HepG2 (cell line): ENCODE measurements at regions not wholly inside any gene's neighbourhood (a gene's known extent, or its start where the extent isn't known, plus 50 kb on each side); places are given as distances from the start of the nearest gene placed in this dataset.

ENCODE experiments used
- ATAC-seq: fragments of 200-7000 bp; cut with Tn5 transposase; 3 replicates; pipeline ENCODE4 v1.9.1; 2020; ENCODE audit warnings: mild to moderate bottlenecking, moderate library complexity
- BruUV-seq: library from RNA; stranded (reverse); fragments of 400-500 nt; replicated peaks from 2 replicates; lab custom pipeline; 2021; lab: Mats Ljungman, UMichigan
- CTCF ChIA-PET: fragments of 300-600 bp; formaldehyde crosslinking; extraction: SDS; loops from one replicate; lab custom pipeline; 2021; ENCODE audit warnings: low total read pairs, inconsistent platforms, low intra/inter-chr PET ratio; lab: Yijun Ruan, JAX
- POLR2A ChIA-PET: fragments of 350-600 bp; sonication (Branson Sonifier 250); formaldehyde crosslinking; loops from one replicate; lab custom pipeline; 2020; ENCODE audit warnings: antibody characterized with exemption, inconsistent platforms; lab: Yijun Ruan, JAX
- DNase-seq: peaks from one replicate; pipeline ENCODE4 v3.0.0-alpha.2; 2015; ENCODE audit warnings: low spot score
- FAIRE-seq: peaks from 3 replicates; lab custom pipeline; 2011; peaks lifted over from hg19 to GRCh38; lab: Jason Lieb, UNC
- H2AFZ ChIP-seq: one replicate; pipeline ENCODE4 v1.6.1; 2011; ENCODE audit warnings: low read length, inconsistent platforms
- H3K27ac ChIP-seq: fragments of 300-600 bp; 3 replicates; pipeline ENCODE4 v1.8.0; 2011; ENCODE audit warnings: mixed run types, mild to moderate bottlenecking, mixed read lengths, low read length, inconsistent platforms; ENCODE audit not compliant: insufficient read depth; ENCODE audit errors: extremely low read length
- H3K27me3 ChIP-seq, 2 experiments: fragments of 200-600 bp in 1 of 2; 2 replicates in 1 of 2; 3 replicates in 1 of 2; pipeline versions ENCODE4 v1.6.0 to v1.8.0; 2011; ENCODE audit warnings: low read length in 2 of 2, mild to moderate bottlenecking in 2 of 2, moderate library complexity in 2 of 2, inconsistent platforms in 1 of 2; ENCODE audit not compliant: insufficient read depth in 2 of 2, control insufficient read depth in 1 of 2
- H3K36me3 ChIP-seq, 2 experiments: fragments of 200-600 bp in 1 of 2; replicated peaks in 1 of 2; 2 replicates in 1 of 2; 3 replicates in 1 of 2; pipeline versions ENCODE4 v1.5.1 to v1.8.0; 2011; ENCODE audit warnings: low read length in 2 of 2, inconsistent platforms in 1 of 2; ENCODE audit not compliant: insufficient read depth in 2 of 2, control insufficient read depth in 1 of 2
- H3K4me1 ChIP-seq: 2 replicates; pipeline ENCODE4 v1.5.1; 2012; ENCODE audit warnings: low read length, inconsistent platforms; ENCODE audit not compliant: insufficient read depth
- H3K4me2 ChIP-seq: 2 replicates; pipeline ENCODE4 v1.6.0; 2011; ENCODE audit warnings: low read depth, low read length, inconsistent platforms
- H3K4me3 ChIP-seq, 3 experiments: fragments of 200-600 bp in 1 of 3; sonication (generic), shearing (Covaris generic) in 1 of 3; replicated peaks in 1 of 3; 2 replicates each; pipeline ENCODE4 v1.5.1; 2011 to 2016; ENCODE audit warnings: low read length in 3 of 3, inconsistent platforms in 2 of 3, low read depth in 2 of 3, mild to moderate bottlenecking in 2 of 3, control low read depth in 1 of 3, mixed read lengths in 1 of 3; ENCODE audit not compliant: insufficient read depth in 1 of 3
- H3K79me2 ChIP-seq: one replicate; pipeline ENCODE4 v1.6.1; 2011; ENCODE audit warnings: low read length, inconsistent platforms; ENCODE audit not compliant: insufficient read depth
- H3K9ac ChIP-seq: 2 replicates; pipeline ENCODE4 v1.6.0; 2011; ENCODE audit warnings: mild to moderate bottlenecking, low read depth, low read length, inconsistent platforms; ENCODE audit not compliant: insufficient read depth
- H3K9me3 ChIP-seq: 2 replicates; pipeline ENCODE4 v1.5.1; 2012; ENCODE audit warnings: mild to moderate bottlenecking, low read length
- H4K20me1 ChIP-seq: 2 replicates; pipeline ENCODE4 v1.6.0; 2011; ENCODE audit warnings: inconsistent platforms, mild to moderate bottlenecking, low read length, moderate library complexity; ENCODE audit not compliant: insufficient read depth
- ELF3 ChIP-seq: IDR thresholded peaks from 2 replicates; pipeline ENCODE4 v1.6.1; 2016; ENCODE audit warnings: missing genetic modification reagents, missing compliant biosample characterization
- PRDM15 ChIP-seq: sonication (generic); formaldehyde crosslinking; IDR thresholded peaks from 2 replicates; pipeline ENCODE4 v1.4.0; 2020; ENCODE audit warnings: missing genetic modification reagents
- ZNF382 ChIP-seq: sonication (generic); formaldehyde crosslinking; IDR thresholded peaks from 2 replicates; pipeline ENCODE4 v1.5.0; 2020; ENCODE audit warnings: missing genetic modification reagents, mild to moderate bottlenecking, borderline replicate concordance
- ZUFSP ChIP-seq: sonication (generic); formaldehyde crosslinking; IDR thresholded peaks from 2 replicates; pipeline ENCODE4 v1.9.0; 2021; ENCODE audit warnings: missing genetic modification reagents, mild to moderate bottlenecking, borderline replicate concordance
- WGBS: methylation state at CpG from one replicate; pipeline ENCODE4 v1.1.6; 2017; ENCODE audit warnings: low lambda C conversion rate; 5-methylcytosine and 5-hydroxymethylcytosine counted together
- in situ Hi-C: cut with HindIII; loops from 2 replicates; pipeline ENCODE4 v1.10.0; 2017; ENCODE audit warnings: low pct_unique_long_range_greater_than_20kb; ENCODE audit not compliant: extremely low pct_ligation_motif_present
- intact Hi-C: fragments of 100-400 bp; cut with micrococcal nuclease; formaldehyde crosslinking; loops from one replicate; pipeline ENCODE4 v1.10.0; 2022; ENCODE audit not compliant: unreplicated experiment

- POLR2A ChIA-PET: no interaction called here
- FAIRE-seq: no peak
- H3K4me1 ChIP-seq: no peaks in the 10 kb centered on the region
- in situ Hi-C loops: loop anchor here (5.0 to 10.0 kb wide), 2 partner anchors 189 to 761 kb away; no protein-coding TSS in a partner anchor
- H2AFZ ChIP-seq: no peak overlapping the region
- 5% methylated on average over 3 of the region's 3 CpGs for WGBS
- intact Hi-C loops: no loop called here
- CTCF ChIA-PET: interaction anchor here (4.1 kb wide), 1 partner anchor 144 kb away, joined by 42 read pairs; no protein-coding TSS in a partner anchor
- no peak overlapping the region for H3K27ac ChIP-seq
- no peak for ATAC-seq
- TF ChIP-seq ZUFSP (CRISPR knock-in tag) (no peak), ZNF382 (CRISPR knock-in tag) (no peak), ELF3 (no peak), PRDM15 (CRISPR knock-in tag) (no peak)
- no peak overlapping the region for H3K4me2 ChIP-seq
- no peaks in the 10 kb centered on the region for H4K20me1 ChIP-seq
- H3K79me2 ChIP-seq: no peaks in the 10 kb centered on the region
- no peak overlapping the region for H3K4me3 ChIP-seq
- DNase-seq: no peak
- no TSS peak for BruUV-seq
- H3K27me3 ChIP-seq: no peaks in the 10 kb centered on the region
- no peaks in the 10 kb centered on the region for H3K36me3 ChIP-seq
- no peak overlapping the region for H3K9ac ChIP-seq
- H3K9me3 ChIP-seq: no peaks in the 10 kb centered on the region
Measured at GRCh38 chr2:189285962-189286645, 106.5 kb upstream of the COL5A2 start.
